HCT116 (cell line): ENCODE measurements at regions not wholly inside any gene's neighbourhood (a gene's known extent, or its start where the extent isn't known, plus 50 kb on each side); places are given as distances from the start of the nearest gene placed in this dataset.

Experiments
- ATAC-seq: fragments of 200-7000 bp; cut with Tn5 transposase; 2 replicates; pipeline ENCODE4 v1.9.1; 2020; ENCODE audit warnings: mild to moderate bottlenecking, moderate library complexity
- BruUV-seq: library from RNA; stranded (reverse); fragments of 400-500 nt; replicated peaks from 2 replicates; lab custom pipeline; 2021; lab: Mats Ljungman, UMichigan
- CTCF ChIA-PET: fragments of 300-600 bp; sonication (Branson Sonifier 250); formaldehyde crosslinking; loops from one replicate; lab custom pipeline; 2021; ENCODE audit warnings: antibody characterized with exemption; lab: Charles Lee
- POLR2A ChIA-PET: fragments of 300-600, 350-600 bp; sonication (Branson Sonifier 250); formaldehyde crosslinking; loops from one replicate; lab custom pipeline; 2021; ENCODE audit warnings: antibody characterized with exemption; lab: Charles Lee
- RAD21 ChIA-PET, 2 experiments: fragments of 300-600 bp; sonication (Branson Sonifier 250); formaldehyde crosslinking; loops; one replicate each; lab custom pipeline; 2023; ENCODE audit warnings: low total read pairs in 2 of 2; ENCODE audit not compliant: uncharacterized antibody in 2 of 2, unreplicated experiment in 2 of 2, low non-redundant PET in 1 of 2; lab: Charles Lee
- DNase-seq: peaks from one replicate; pipeline ENCODE4 v3.0.0-alpha.2; 2010; ENCODE audit warnings: low read depth, low spot score
- H2AFZ ChIP-seq: fragments of 200-600 bp; shearing (Covaris generic), sonication (generic); 2 replicates; pipeline ENCODE4 v1.6.1; 2017; ENCODE audit warnings: low read depth, mixed run types, mixed read lengths, antibody characterized with exemption, low read length; ENCODE audit not compliant: poor library complexity, severe bottlenecking
- H3K27ac ChIP-seq: 2 replicates; pipeline ENCODE4 v1.5.1; 2012; ENCODE audit warnings: low read depth, low read length
- H3K27me3 ChIP-seq: fragments of 200-600 bp; sonication (generic); 2 replicates; pipeline ENCODE4 v1.6.1; 2016; ENCODE audit warnings: mixed run types, low read length, mixed read lengths; ENCODE audit not compliant: insufficient read depth
- H3K36me3 ChIP-seq, 2 experiments: fragments of 200-500 bp in 1 of 2; fragments of 200-600 bp in 1 of 2; sonication (Bioruptor generic) in 1 of 2; sonication (generic) in 1 of 2; 2 replicates each; pipeline versions ENCODE4 v1.5.1 to v1.6.1; 2014 to 2016; ENCODE audit warnings: low read length in 2 of 2, inconsistent platforms in 1 of 2, mixed read lengths in 1 of 2, mixed run types in 1 of 2; ENCODE audit not compliant: insufficient read depth in 2 of 2, control insufficient read depth in 1 of 2
- H3K4me1 ChIP-seq, 2 experiments: fragments of 200-600 bp in 1 of 2; sonication (generic) in 1 of 2; 2 replicates each; pipeline versions ENCODE4 v1.5.1 to v1.6.1; 2012 to 2017; ENCODE audit warnings: low read length in 2 of 2, inconsistent platforms in 1 of 2, mild to moderate bottlenecking in 1 of 2, mixed read lengths in 1 of 2, mixed run types in 1 of 2, moderate library complexity in 1 of 2; ENCODE audit not compliant: insufficient read depth in 2 of 2, control insufficient read depth in 1 of 2
- H3K4me2 ChIP-seq: fragments of 200-600 bp; sonication (generic); 2 replicates; pipeline ENCODE4 v1.6.1; 2017; ENCODE audit warnings: mixed run types, low read length, mixed read lengths
- H3K4me3 ChIP-seq, 2 experiments: fragments of 200-600 bp in 1 of 2; sonication (generic) in 1 of 2; replicated peaks in 1 of 2; 2 replicates each; pipeline ENCODE4 v1.5.1; 2011 to 2016; ENCODE audit warnings: low read length in 2 of 2, control low read depth in 1 of 2, low read depth in 1 of 2, mild to moderate bottlenecking in 1 of 2, mixed read lengths in 1 of 2, mixed run types in 1 of 2
- H3K79me2 ChIP-seq: fragments of 200-600 bp; sonication (generic); 2 replicates; pipeline ENCODE4 v1.6.1; 2017; ENCODE audit warnings: mild to moderate bottlenecking, mixed run types, low read length, moderate library complexity, mixed read lengths; ENCODE audit not compliant: insufficient read depth
- H3K9ac ChIP-seq: fragments of 200-600 bp; sonication (generic); 2 replicates; pipeline ENCODE4 v1.6.1; 2016; ENCODE audit warnings: low read length, mixed read lengths
- H3K9me2 ChIP-seq: fragments of 200-600 bp; sonication (generic), shearing (Covaris generic); 2 replicates; pipeline ENCODE4 v1.6.1; 2017; ENCODE audit warnings: mixed run types, mild to moderate bottlenecking, moderate library complexity; ENCODE audit not compliant: insufficient read depth
- H3K9me3 ChIP-seq, 2 experiments: fragments of 200-500 bp in 1 of 2; fragments of 200-600 bp in 1 of 2; sonication (Bioruptor generic) in 1 of 2; sonication (generic) in 1 of 2; 2 replicates each; pipeline ENCODE4 v1.6.1; 2014 to 2017; ENCODE audit warnings: low read length in 2 of 2, mixed read lengths in 2 of 2, inconsistent platforms in 1 of 2, low read depth in 1 of 2, mild to moderate bottlenecking in 1 of 2, mixed run types in 1 of 2, moderate library complexity in 1 of 2; ENCODE audit not compliant: control insufficient read depth in 1 of 2, insufficient read depth in 1 of 2
- H4K20me1 ChIP-seq: fragments of 200-600 bp; sonication (generic), shearing (Covaris generic); 2 replicates; pipeline ENCODE4 v1.6.1; 2017; ENCODE audit warnings: mixed run types, mild to moderate bottlenecking, moderate library complexity; ENCODE audit not compliant: insufficient read depth
- CBX3 ChIP-seq: IDR thresholded peaks from 2 replicates; pipeline ENCODE4 v1.6.1; 2012; ENCODE audit warnings: low read depth
- CEBPB ChIP-seq: IDR thresholded peaks from 2 replicates; pipeline ENCODE4 v1.6.1; 2012; ENCODE audit warnings: low read depth
- CTCF ChIP-seq, 3 experiments: fragments of 200-600 bp in 1 of 3; sonication (generic) in 1 of 3; IDR thresholded peaks in 2 of 3; conservative IDR thresholded peaks in 1 of 3; 2 replicates each; pipeline ENCODE4 v1.5.1; 2012 to 2017; ENCODE audit warnings: low read depth in 2 of 3, low read length in 2 of 3, antibody characterized with exemption in 1 of 3, borderline replicate concordance in 1 of 3, control low read depth in 1 of 3, mild to moderate bottlenecking in 1 of 3, mixed read lengths in 1 of 3, mixed run types in 1 of 3, moderate library complexity in 1 of 3; ENCODE audit not compliant: insufficient read depth in 1 of 3
- ELF1 ChIP-seq: IDR thresholded peaks from 2 replicates; pipeline ENCODE4 v1.6.1; 2012; ENCODE audit warnings: low read depth, borderline replicate concordance
- FOSL1 ChIP-seq: IDR thresholded peaks from 2 replicates; pipeline ENCODE4 v1.6.1; 2012; ENCODE audit warnings: low read depth
- POLR2A ChIP-seq: IDR thresholded peaks from 2 replicates; pipeline ENCODE4 v1.7.0; 2011; ENCODE audit warnings: borderline replicate concordance; ENCODE audit not compliant: insufficient read depth, insufficient read length; ENCODE audit errors: extremely low read depth
- SIN3A ChIP-seq: IDR thresholded peaks from 2 replicates; pipeline ENCODE4 v1.6.1; 2012; ENCODE audit warnings: low read depth
- TCF7L2 ChIP-seq: IDR thresholded peaks from 2 replicates; pipeline ENCODE4 v1.7.0; 2011; ENCODE audit warnings: borderline replicate concordance, inconsistent platforms; ENCODE audit not compliant: insufficient read depth, insufficient read length; ENCODE audit errors: extremely low read depth
- YY1 ChIP-seq: IDR thresholded peaks from 2 replicates; pipeline ENCODE4 v1.6.1; 2011; ENCODE audit warnings: low read length, low read depth, moderate library complexity, mild to moderate bottlenecking; ENCODE audit not compliant: insufficient replicate concordance; ENCODE audit errors: extremely low read depth
- ZNF274 ChIP-seq: fragments of 200-500 bp; sonication (Bioruptor generic); IDR thresholded peaks from 2 replicates; pipeline ENCODE4 v1.6.1; 2014; ENCODE audit warnings: mild to moderate bottlenecking, low read depth, low read length, inconsistent platforms
- intact Hi-C: fragments of 100-400 bp; cut with micrococcal nuclease; formaldehyde crosslinking; loops from 2 replicates; pipeline ENCODE4 v1.10.0; 2022

GRCh38 chr11:90809581-90809980 is 586.7 kb upstream of the CHORDC1 start:
- Histone ChIP-seq H3K27me3 (no peaks in the 10 kb centered on the region), H3K36me3 (no peaks in the 10 kb centered on the region), H3K9ac (no peak overlapping the region), H3K4me2 (no peak overlapping the region), H3K79me2 (no peaks in the 10 kb centered on the region), H3K4me1 (no peaks in the 10 kb centered on the region), H3K9me2 (no peaks in the 10 kb centered on the region), H4K20me1 (no peaks in the 10 kb centered on the region), H3K4me3 (no peak overlapping the region), H3K9me3 (peaks cover 8 to 15% of the 10 kb centered on the region in 2 experiments; a peak in 1 of 4 replicates), H2AFZ (no peak overlapping the region), H3K27ac (no peak overlapping the region)
- CTCF ChIA-PET = no interaction called here
- POLR2A ChIA-PET = no interaction called here
- RAD21 ChIA-PET = no interaction called here
- BruUV-seq = no TSS peak
- ATAC-seq (no peak), DNase-seq (no peak)
- intact Hi-C loops = no loop called here
- TF ChIP-seq CBX3 = no peak
- no peak for TF ChIP-seq YY1

DNA sequence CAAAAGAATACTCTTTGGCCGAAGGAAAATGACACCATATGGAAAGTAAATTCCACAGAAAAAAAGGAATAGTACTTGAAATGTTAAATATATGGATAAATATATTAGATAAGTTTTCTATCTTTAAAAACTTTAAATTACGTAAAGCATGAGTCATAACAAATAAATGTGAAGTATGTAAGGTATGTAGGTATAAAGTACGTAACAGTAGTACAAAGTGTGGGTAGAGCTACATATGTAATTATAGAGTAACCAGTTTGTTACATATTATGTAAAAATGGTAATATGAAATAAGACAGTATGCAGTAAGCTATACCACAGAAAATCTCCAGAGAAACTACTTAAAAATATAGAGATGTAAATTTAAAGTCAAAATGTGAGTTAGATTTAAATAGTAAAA is 582.3 kb upstream of the CHORDC1 start:
- no peak for ATAC-seq
- BruUV-seq = no TSS peak
- CTCF ChIA-PET = no interaction called here
- no peaks in the 10 kb centered on the region for H3K4me1 ChIP-seq
- intact Hi-C loops = no loop called here
- H3K79me2 ChIP-seq = no peaks in the 10 kb centered on the region
- no peaks in the 10 kb centered on the region for H4K20me1 ChIP-seq
- H3K36me3 ChIP-seq = no peaks in the 10 kb centered on the region
- H3K4me3 ChIP-seq = no peak overlapping the region
- no peak overlapping the region for H3K9ac ChIP-seq
- POLR2A ChIA-PET = no interaction called here
- H2AFZ ChIP-seq = no peak overlapping the region
- H3K4me2 ChIP-seq = no peak overlapping the region
- no peaks in the 10 kb centered on the region for H3K9me2 ChIP-seq
- peaks cover 6 to 9% of the 10 kb centered on the region in 2 experiments; a peak in 2 of 4 replicates for H3K9me3 ChIP-seq
- H3K27ac ChIP-seq = no peak overlapping the region
- TF ChIP-seq CTCF (IDR thresholded peaks at IDR 0.05 in 2 of 3, conservative IDR thresholded peaks at IDR 0.05 in 1 of 3; ENCODE audit: borderline replicate concordance in 1 of 3, insufficient read depth in 1 of 3, low read depth in 2 of 3, low read length in 2 of 3) = no peak
- TF ChIP-seq FOSL1 = no peak
- TF ChIP-seq YY1 = no peak
- TF ChIP-seq CBX3 = no peak
- TF ChIP-seq ZNF274 = no peak
- TF ChIP-seq SIN3A = no peak
- TF ChIP-seq ELF1 = no peak
- TF ChIP-seq TCF7L2 = no peak
- TF ChIP-seq CEBPB = no peak
- TF ChIP-seq POLR2A = no peak
- TF ChIP-seq, all 23 proteins: peak for 0
- H3K27me3 ChIP-seq = no peaks in the 10 kb centered on the region
- DNase-seq = no peak
- RAD21 ChIA-PET = no interaction called here
